Stimulated activated naive CD8-positive, alpha-beta T cell treated with anti-CD3 and anti-CD28 coated beads, Interleukin-15, amount 100 ng/mL, for 72 hours (primary cell): ENCODE measurements at regions not wholly inside any gene's neighbourhood (a gene's known extent, or its start where the extent isn't known, plus 50 kb on each side); places are given as distances from the start of the nearest gene placed in this dataset.
A peak's percentile ranks its signal among the peaks of the same experiment; 100 is the strongest.

Experiments
- ATAC-seq: fragments of 150-1000 bp; cut with Tn5 transposase; 2 replicates; pipeline ENCODE4 v1.10.0; 2021; ENCODE audit warnings: mild to moderate bottlenecking, moderate library complexity
- DNase-seq, 2 donors: peaks; one replicate each; pipeline ENCODE4 v3.0.0; 2021 to 2022
- H3K27ac Mint-ChIP-seq, 2 donors: one replicate each; pipeline ENCODE4 v1.8.0; 2022; ENCODE audit warnings: mild to moderate bottlenecking in 2 of 2, mixed read lengths in 2 of 2, moderate library complexity in 2 of 2
- H3K27me3 Mint-ChIP-seq: one replicate; pipeline ENCODE4 v1.8.0; 2022; ENCODE audit warnings: mixed read lengths
- H3K4me1 Mint-ChIP-seq: one replicate; pipeline ENCODE4 v1.8.0; 2022; ENCODE audit warnings: mild to moderate bottlenecking, mixed read lengths
- H3K4me3 Mint-ChIP-seq, 2 donors: one replicate each; pipeline ENCODE4 v1.8.0; 2022; ENCODE audit warnings: mild to moderate bottlenecking in 2 of 2, mixed read lengths in 2 of 2, moderate library complexity in 1 of 2
- H3K9me3 Mint-ChIP-seq, 2 donors: one replicate each; pipeline ENCODE4 v1.8.0; 2022; ENCODE audit warnings: mixed read lengths in 2 of 2

GRCh38 chr4:57425610-57426009 lies 315.4 kb upstream of the IGFBP7 start:
- DNase-seq: no peak
- Mint-ChIP-seq H3K4me1 (no peaks in the 10 kb centered on the region), H3K4me3 (no peak overlapping the region), H3K27ac (no peak overlapping the region), H3K9me3 (peaks cover 0 to 7% of the 10 kb centered on the region in 2 donors), H3K27me3 (peaks cover 8% of the 10 kb centered on the region)
- no peak for ATAC-seq

GRCh38 chr4:57424232-57424897 lies 314.2 kb upstream of the IGFBP7 start:
- no peak overlapping the region for H3K4me3 Mint-ChIP-seq

GRCh38 chr4:57418133-57418532 lies 307.9 kb upstream of the IGFBP7 start:
- DNase-seq (no peak), ATAC-seq (no peak)
- Mint-ChIP-seq H3K27me3 (no peaks in the 10 kb centered on the region), H3K4me1 (no peaks in the 10 kb centered on the region), H3K4me3 (no peak overlapping the region), H3K27ac (no peak overlapping the region), H3K9me3 (peaks cover 0 to 7% of the 10 kb centered on the region in 2 donors)

More at GRCh38 chr4:57424232-57424897, 314.2 kb upstream of the IGFBP7 start:
- H3K27ac Mint-ChIP-seq: no peak overlapping the region
- ATAC-seq (no peak), DNase-seq (no peak)
- H3K9me3 Mint-ChIP-seq: peaks cover 0 to 7% of the 10 kb centered on the region in 2 donors
- no peaks in the 10 kb centered on the region for H3K4me1 Mint-ChIP-seq
- peaks cover 8% of the 10 kb centered on the region for H3K27me3 Mint-ChIP-seq

- no peak overlapping the region for H3K4me3 Mint-ChIP-seq
- no peak for ATAC-seq
- H3K9me3 Mint-ChIP-seq: no peaks in the 10 kb centered on the region
- H3K27me3 Mint-ChIP-seq: no peaks in the 10 kb centered on the region
- no peaks in the 10 kb centered on the region for H3K4me1 Mint-ChIP-seq
- no peak overlapping the region for H3K27ac Mint-ChIP-seq
- DNase-seq: no peak
Measured at GRCh38 chr4:57412259-57413054, 302.3 kb upstream of the IGFBP7 start.

- ATAC-seq (no peak), DNase-seq (no peak)
- no peak overlapping the region for H3K27ac Mint-ChIP-seq
- no peaks in the 10 kb centered on the region for H3K4me1 Mint-ChIP-seq
- H3K4me3 Mint-ChIP-seq: no peak overlapping the region
- no peaks in the 10 kb centered on the region for H3K27me3 Mint-ChIP-seq
- no peaks in the 10 kb centered on the region for H3K9me3 Mint-ChIP-seq
Measured at GRCh38 chr4:57410331-57411052, 300.3 kb upstream of the IGFBP7 start.

- no peak for ATAC-seq
- H3K4me1 Mint-ChIP-seq: no peaks in the 10 kb centered on the region
- H3K27ac Mint-ChIP-seq: no peak overlapping the region
- no peaks in the 10 kb centered on the region for H3K27me3 Mint-ChIP-seq
- H3K4me3 Mint-ChIP-seq: no peak overlapping the region
- DNase-seq: no peak
- no peaks in the 10 kb centered on the region for H3K9me3 Mint-ChIP-seq
Measured at GRCh38 chr4:57405359-57405758, 295.2 kb upstream of the IGFBP7 start.

GRCh38 chr4:57404483-57404882 lies 294.3 kb upstream of the IGFBP7 start:
- Mint-ChIP-seq H3K27me3 (no peaks in the 10 kb centered on the region), H3K9me3 (no peaks in the 10 kb centered on the region), H3K4me3 (no peak overlapping the region), H3K27ac (no peak overlapping the region), H3K4me1 (no peaks in the 10 kb centered on the region)
- DNase-seq (no peak), ATAC-seq (no peak)

GRCh38 chr4:57403591-57403990 lies 293.4 kb upstream of the IGFBP7 start:
- no peak overlapping the region for H3K4me3 Mint-ChIP-seq
- H3K4me1 Mint-ChIP-seq: no peaks in the 10 kb centered on the region
- no peaks in the 10 kb centered on the region for H3K9me3 Mint-ChIP-seq
- no peaks in the 10 kb centered on the region for H3K27me3 Mint-ChIP-seq
- ATAC-seq (no peak), DNase-seq (no peak)
- no peak overlapping the region for H3K27ac Mint-ChIP-seq

- no peaks in the 10 kb centered on the region for H3K27me3 Mint-ChIP-seq
- H3K27ac Mint-ChIP-seq: no peak overlapping the region
- ATAC-seq (no peak), DNase-seq (no peak)
- no peaks in the 10 kb centered on the region for H3K4me1 Mint-ChIP-seq
- H3K4me3 Mint-ChIP-seq: no peak overlapping the region
- no peaks in the 10 kb centered on the region for H3K9me3 Mint-ChIP-seq
Measured at GRCh38 chr4:57401586-57401985, 291.4 kb upstream of the IGFBP7 start.

GRCh38 chr4:57378766-57379165 lies 268.6 kb upstream of the IGFBP7 start:
- H3K27me3 Mint-ChIP-seq: no peaks in the 10 kb centered on the region
- H3K4me3 Mint-ChIP-seq: no peak overlapping the region
- DNase-seq: no peak
- H3K4me1 Mint-ChIP-seq: no peaks in the 10 kb centered on the region
- no peak overlapping the region for H3K27ac Mint-ChIP-seq
- ATAC-seq: no peak
- no peaks in the 10 kb centered on the region for H3K9me3 Mint-ChIP-seq

GRCh38 chr4:57374866-57375595 lies 264.8 kb upstream of the IGFBP7 start:
- DNase-seq (no peak), ATAC-seq (no peak)
- H3K9me3 Mint-ChIP-seq: no peaks in the 10 kb centered on the region
- H3K27ac Mint-ChIP-seq: no peak overlapping the region
- H3K27me3 Mint-ChIP-seq: no peaks in the 10 kb centered on the region
- H3K4me1 Mint-ChIP-seq: no peaks in the 10 kb centered on the region
- no peak overlapping the region for H3K4me3 Mint-ChIP-seq

GRCh38 chr4:57373991-57374390 lies 263.8 kb upstream of the IGFBP7 start:
- DNase-seq (no peak), ATAC-seq (no peak)
- H3K9me3 Mint-ChIP-seq: no peaks in the 10 kb centered on the region
- H3K27me3 Mint-ChIP-seq: no peaks in the 10 kb centered on the region
- peak overlapping the region in 1 of 2 donors; percentile 28 for H3K27ac Mint-ChIP-seq
- no peaks in the 10 kb centered on the region for H3K4me1 Mint-ChIP-seq
- H3K4me3 Mint-ChIP-seq: no peak overlapping the region

GRCh38 chr4:57371671-57372070 lies 261.5 kb upstream of the IGFBP7 start:
- Mint-ChIP-seq H3K4me3 (no peak overlapping the region), H3K4me1 (no peaks in the 10 kb centered on the region), H3K27me3 (no peaks in the 10 kb centered on the region), H3K27ac (no peak overlapping the region), H3K9me3 (peaks cover 0 to 5% of the 10 kb centered on the region in 2 donors)
- DNase-seq (no peak), ATAC-seq (no peak)

GRCh38 chr4:57370691-57371090 lies 260.5 kb upstream of the IGFBP7 start:
- DNase-seq: no peak
- Mint-ChIP-seq H3K9me3 (peaks cover 0 to 6% of the 10 kb centered on the region in 2 donors), H3K4me3 (no peak overlapping the region), H3K4me1 (no peaks in the 10 kb centered on the region), H3K27ac (no peak overlapping the region), H3K27me3 (no peaks in the 10 kb centered on the region)
- no peak for ATAC-seq

GRCh38 chr4:57369446-57369845 lies 259.3 kb upstream of the IGFBP7 start:
- Mint-ChIP-seq H3K27me3 (no peaks in the 10 kb centered on the region), H3K4me1 (no peaks in the 10 kb centered on the region), H3K4me3 (no peak overlapping the region), H3K9me3 (peaks cover 0 to 6% of the 10 kb centered on the region in 2 donors), H3K27ac (no peak overlapping the region)
- ATAC-seq (no peak), DNase-seq (no peak)
